GM18502 (cell line): ENCODE measurements at regions not wholly inside any gene's neighbourhood (a gene's known extent, or its start where the extent isn't known, plus 50 kb on each side); places are given as distances from the start of the nearest gene placed in this dataset.

Experiments used
- ATAC-seq: cut with Tn5 transposase; IDR thresholded peaks from one replicate; pipeline ENCODE4 v1.9.1; 2021; ENCODE audit warnings: mild to moderate bottlenecking; ENCODE audit not compliant: unreplicated experiment, poor library complexity

- no peak for ATAC-seq
Observed at GRCh38 chr17:77873500-77874302, 84.8 kb upstream of the TNRC6C start.

- ATAC-seq, result no peak
Observed at GRCh38 chr17:77874303-77875050, 84.0 kb upstream of the TNRC6C start.

DNA sequence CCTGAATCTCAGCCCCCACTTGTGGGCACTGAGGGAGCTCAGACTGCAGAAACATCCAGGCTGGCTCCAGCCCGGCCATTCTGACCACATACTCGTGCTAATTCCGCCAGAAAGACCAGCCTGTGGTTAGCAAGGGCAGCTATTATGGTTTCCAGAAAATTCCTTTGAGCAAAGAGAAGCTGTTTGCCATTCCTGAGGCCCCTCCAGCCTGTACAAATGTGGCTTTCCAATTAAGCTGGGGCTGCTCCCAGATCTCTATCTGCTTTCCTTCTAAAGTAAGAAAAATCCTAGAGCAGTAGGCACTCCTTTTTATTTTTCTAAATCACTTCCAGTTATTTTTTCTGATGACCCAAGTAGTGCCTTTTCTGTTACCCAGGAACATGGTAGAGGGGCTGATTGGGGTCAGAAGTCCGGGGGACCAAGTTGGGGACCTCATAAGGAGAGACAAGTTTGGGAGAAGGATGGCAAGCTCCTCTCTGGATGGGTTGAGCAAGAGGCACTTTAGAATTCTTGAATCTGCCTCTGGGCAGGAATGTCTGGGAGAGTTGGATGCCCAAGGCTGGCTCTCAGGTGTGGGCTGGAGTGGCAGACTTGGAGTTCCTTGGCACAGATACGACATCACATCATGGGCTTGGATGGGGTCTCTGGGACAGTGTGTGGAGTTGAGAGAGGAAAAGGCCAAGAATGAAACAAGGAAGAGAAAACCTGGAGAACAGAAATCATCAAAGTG is 83.3 kb upstream of the TNRC6C start:
- no peak for ATAC-seq

- no peak for ATAC-seq
Observed at GRCh38 chr17:77875881-77876509, 82.5 kb upstream of the TNRC6C start.

DNA sequence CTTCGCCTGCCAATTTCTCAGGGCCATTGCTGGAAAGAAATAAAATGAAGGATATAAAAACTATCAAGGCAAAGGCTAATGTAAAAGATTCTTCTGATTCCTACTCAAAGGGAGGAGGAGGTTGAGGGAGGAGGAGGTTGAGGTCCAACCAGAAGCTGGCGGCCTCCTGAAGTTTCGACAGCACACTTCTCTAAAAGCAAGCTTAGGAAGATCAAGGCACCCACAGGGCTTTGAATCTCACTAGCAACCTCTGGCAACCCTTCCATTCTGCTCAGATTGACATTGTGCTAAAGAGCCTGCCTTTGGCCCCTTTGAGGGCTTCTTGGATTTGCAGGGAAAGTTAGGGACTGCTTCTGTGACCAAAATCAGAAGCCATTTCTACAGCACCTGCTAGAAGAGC is 81.5 kb upstream of the TNRC6C start:
- no peak for ATAC-seq

DNA sequence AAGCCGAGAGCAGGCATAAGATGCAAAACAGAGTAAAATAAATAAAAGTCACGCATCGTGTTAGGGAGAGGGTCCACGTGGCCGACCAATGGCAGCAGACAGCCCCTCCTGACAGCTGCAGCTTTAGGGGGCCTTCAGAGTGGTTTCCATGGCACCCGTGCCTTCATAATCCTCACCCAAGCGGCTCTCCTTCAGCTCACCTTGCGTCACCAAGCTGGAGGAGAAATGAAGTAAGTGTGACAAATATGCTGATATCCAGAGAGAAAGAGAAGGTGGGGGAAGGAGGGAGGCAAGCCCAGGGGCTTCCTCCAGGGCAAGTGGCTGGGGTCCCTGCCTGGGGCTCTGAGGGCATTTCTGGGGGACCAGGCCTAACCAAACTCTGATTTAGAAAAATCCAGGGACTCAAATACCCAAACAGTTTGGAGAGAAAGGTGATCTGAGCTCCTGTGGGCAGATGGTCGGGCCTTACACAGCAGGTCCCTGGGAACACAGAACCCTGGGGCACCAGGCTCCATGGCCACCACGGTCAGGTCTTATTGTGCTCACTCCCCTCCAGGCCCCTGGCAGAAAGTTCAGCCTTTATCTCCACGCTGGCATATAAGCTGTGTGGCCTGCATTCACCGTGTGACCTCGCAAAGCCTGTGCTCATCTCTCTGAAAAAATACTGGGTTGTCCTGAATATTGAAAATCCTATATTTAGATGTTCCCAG is 80.7 kb upstream of the TNRC6C start:
- ATAC-seq, result no peak

- no peak for ATAC-seq
Observed at GRCh38 chr17:77879226-77879895, 79.1 kb upstream of the TNRC6C start.

- ATAC-seq, result no peak
Observed at GRCh38 chr17:77879896-77880280, 78.6 kb upstream of the TNRC6C start.

DNA sequence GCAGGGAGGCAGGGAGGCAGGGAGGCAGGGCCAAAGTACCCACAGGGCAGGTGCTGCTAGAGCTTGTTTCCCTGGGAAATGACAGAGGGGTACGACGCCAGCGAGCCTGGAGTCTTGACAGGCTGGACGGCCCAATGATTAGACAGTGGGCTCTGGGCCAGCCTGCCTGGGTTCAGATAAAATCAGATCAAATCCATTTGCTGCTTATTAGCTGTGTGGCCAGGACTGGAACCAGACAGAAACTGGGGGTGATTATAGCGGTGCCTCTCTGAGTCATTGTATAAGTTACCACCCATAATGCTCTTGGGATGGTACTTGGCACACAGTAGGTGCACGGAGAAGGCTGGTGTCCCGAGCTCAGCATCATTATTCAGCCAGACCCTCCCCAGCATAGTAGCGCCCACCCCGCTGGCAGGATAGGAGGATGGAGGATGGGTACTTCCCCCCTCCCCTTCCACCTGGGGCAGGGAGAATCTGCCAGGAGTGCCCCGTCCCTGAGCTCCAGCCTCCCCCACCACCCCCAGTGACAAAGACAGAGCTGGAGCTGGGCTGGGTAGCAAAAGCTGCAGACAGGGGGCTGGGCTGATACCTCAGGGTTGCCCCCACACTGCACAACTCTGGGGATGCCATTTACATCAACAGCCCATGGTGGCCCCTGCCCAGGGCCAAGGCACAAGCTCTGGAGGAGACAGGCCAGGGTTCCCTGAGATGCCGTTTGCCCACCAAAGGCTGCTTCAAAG is 77.6 kb upstream of the TNRC6C start:
- ATAC-seq, result no peak

- ATAC-seq, result peak; percentile 89
Observed at GRCh38 chr17:77881545-77881944, 77.0 kb upstream of the TNRC6C start.

- no peak for ATAC-seq
Observed at GRCh38 chr17:77882040-77882439, 76.5 kb upstream of the TNRC6C start.

GRCh38 chr17:77882481-77883212 is 75.9 kb upstream of the TNRC6C start:
- peak; percentile 51 for ATAC-seq

- ATAC-seq, result no peak
Observed at GRCh38 chr17:77883213-77883650, 75.3 kb upstream of the TNRC6C start.

DNA sequence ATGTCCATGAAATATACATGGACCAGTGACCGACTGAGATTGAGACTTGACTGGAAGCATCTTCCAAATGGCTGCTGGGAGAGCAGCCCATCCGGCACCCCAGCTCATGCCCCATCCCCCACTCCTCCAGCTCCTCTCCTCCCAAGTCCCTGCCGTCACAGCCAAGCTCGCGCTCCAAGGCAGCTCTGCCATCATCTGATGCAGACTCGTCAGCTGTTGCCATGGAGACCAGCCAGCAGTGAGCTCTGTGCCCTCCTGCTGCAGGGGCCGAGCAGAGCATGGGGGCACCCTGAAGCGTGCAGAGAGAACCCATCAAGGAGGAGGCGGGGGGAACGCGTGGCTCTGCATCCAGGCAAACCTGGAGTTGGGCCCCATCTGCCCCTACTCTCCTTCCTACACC is 74.5 kb upstream of the TNRC6C start:
- no peak for ATAC-seq

- no peak for ATAC-seq
Observed at GRCh38 chr17:77884967-77885641, 73.4 kb upstream of the TNRC6C start.

- no peak for ATAC-seq
Observed at GRCh38 chr17:77885678-77886386, 72.7 kb upstream of the TNRC6C start.

DNA sequence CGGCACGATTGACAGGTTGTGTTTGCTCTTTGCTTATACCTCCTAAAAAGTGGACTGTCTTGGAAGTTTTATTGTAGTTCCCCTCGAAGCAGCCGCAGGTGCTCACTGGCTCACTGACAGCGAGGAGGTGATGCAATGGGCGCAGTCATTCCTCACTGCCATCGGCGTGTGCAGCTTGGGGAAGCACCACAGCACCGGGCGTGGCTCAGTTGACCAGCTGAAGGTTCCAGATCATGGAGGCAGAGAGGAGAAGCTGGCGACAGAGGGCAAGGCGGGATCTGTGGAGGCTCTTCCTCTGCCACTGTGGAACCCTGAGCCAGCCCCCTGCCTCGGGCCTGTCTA is 72.1 kb upstream of the TNRC6C start:
- no peak for ATAC-seq
